CD1c-positive myeloid dendritic cell (primary cell): ENCODE measurements at regions not wholly inside any gene's neighbourhood (a gene's known extent, or its start where the extent isn't known, plus 50 kb on each side); places are given as distances from the start of the nearest gene placed in this dataset.
A peak's percentile ranks its signal among the peaks of the same experiment; 100 is the strongest.
"Not testable (repeated sequence)": the region's sequence is repeated elsewhere in the genome, so short reads cannot be mapped to it uniquely, and the experiment has no call there.

Experiments
- DNase-seq: peaks from one replicate; pipeline ENCODE4 v3.0.0-alpha.2; 2016; ENCODE audit errors: extremely low spot score

- no peak for DNase-seq
These were observed 480.9 kb upstream of the FANCL start for GRCh38 chr2:58721912-58722591.

DNA sequence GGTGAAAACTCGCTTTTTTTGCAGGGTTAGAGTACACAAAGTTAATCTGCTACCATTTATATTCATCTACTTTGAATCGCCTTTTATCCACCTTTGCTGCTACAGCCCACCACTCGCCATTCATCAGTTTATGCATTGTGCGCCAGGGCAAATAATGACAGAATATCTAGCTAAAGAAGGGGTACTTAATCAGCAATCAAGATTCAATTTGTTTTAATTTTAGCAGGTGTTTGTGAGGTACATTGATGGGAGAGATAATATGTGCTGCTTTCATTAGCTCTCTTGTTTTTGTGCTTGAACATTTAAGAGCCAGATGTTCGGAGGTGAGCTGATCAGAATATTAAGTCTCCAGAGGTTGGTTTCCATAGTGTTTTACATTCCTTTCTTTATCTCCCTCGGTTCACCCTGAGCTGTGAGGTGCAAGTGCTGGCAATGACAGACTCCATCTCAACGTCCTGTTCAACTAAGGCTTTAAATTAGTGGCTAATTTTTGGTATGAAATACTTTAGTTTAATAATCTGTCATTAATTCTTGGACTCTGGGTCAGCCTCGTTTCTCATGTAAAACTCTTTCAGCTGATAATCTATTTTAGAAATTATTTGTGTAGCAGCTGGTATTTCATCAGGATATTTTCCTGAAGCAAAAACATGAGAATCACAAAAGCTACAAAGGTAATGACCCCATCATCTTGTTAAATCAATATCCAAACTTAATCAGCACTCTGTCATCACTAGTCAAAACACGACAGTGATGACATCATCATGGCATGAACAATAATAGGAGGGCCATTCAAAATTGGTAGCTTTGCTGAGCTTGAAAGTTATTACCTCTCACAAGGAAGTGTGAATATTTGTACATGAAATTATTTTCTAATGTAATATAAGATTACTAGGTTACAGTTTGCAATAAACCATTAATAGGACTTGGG, 479.9 kb upstream of the FANCL start:
- DNase-seq = no peak

- no peak for DNase-seq
These were observed 479.1 kb upstream of the FANCL start for GRCh38 chr2:58720033-58720769.

- no peak for DNase-seq
These were observed 474.2 kb upstream of the FANCL start for GRCh38 chr2:58715344-58715743.

DNA sequence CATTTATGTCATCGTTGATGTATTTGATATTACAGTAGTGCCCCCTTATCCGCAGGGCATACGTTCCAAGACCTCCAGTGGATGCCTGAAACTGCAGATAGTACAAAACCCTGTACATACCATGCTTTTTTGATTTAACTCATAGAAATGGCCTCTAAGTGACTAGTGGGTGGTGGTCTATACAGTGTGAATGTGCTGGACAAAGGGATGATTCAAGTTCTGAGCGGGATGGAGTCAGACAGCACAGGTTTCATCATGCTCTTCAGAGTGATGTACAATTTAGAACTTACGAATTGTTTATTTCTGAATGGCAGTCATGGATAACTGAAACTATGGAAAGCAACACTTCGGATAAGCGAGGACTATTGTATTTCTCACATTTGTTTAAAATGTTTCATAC, 473.1 kb upstream of the FANCL start:
- DNase-seq = no peak

GRCh38 chr2:58710795-58711279, 469.7 kb upstream of the FANCL start:
- DNase-seq = no peak

- no peak for DNase-seq
These were observed 468.7 kb upstream of the FANCL start for GRCh38 chr2:58709687-58710354.

GRCh38 chr2:58709274-58709673, 468.1 kb upstream of the FANCL start:
- DNase-seq = peak; percentile 20

GRCh38 chr2:58708565-58708964, 467.4 kb upstream of the FANCL start:
- no peak for DNase-seq

DNA sequence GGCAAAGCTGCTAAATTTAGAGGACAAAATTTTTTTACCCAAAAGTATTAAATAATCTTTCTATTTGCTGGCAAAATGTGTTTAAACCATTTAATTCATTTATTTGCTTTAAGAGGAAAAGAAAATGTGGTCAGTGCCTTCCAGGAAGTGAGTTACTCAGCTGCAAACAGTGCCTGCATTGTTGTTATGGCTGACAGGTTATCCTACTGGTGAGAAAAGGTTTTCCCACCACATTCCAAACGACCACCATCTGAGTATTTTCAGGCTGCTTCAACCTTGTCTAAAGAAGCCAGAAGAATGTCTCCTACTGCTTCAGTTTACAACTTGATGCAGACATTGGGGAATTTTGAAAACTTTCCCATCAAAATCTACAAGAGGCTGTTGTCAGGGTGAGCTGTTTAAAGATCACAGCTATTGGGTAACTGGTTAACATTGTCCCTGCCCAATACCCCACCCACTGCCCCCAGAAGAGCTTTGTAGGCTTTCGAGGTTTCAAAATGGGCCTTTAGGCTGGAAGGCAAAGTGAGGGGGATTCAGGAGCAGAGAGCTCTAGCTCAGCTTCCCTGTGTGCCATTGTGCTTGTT, 461.3 kb upstream of the FANCL start:
- DNase-seq = no peak

- peak; percentile 71 for DNase-seq
These were observed 460.7 kb upstream of the FANCL start for GRCh38 chr2:58701688-58702301.

DNA sequence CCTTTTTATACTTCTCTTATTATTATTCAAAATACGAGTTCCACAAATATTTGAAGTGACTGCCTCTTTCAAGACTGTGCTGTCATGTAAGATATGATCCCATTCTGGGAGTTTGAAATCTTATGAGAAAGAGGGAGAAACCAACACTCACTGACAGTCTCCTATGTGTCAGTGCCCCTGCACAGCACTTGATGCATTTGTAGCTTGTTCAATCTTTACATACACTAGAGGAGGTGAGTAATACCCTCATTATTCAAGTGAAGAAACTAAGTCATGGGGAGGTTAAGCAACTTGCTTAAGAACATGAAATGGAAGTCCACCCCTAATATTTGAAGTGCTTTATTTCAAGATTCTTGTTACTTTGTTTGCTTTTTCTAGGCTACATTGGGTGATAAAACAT, 459.5 kb upstream of the FANCL start:
- DNase-seq = peak; percentile 13

DNA sequence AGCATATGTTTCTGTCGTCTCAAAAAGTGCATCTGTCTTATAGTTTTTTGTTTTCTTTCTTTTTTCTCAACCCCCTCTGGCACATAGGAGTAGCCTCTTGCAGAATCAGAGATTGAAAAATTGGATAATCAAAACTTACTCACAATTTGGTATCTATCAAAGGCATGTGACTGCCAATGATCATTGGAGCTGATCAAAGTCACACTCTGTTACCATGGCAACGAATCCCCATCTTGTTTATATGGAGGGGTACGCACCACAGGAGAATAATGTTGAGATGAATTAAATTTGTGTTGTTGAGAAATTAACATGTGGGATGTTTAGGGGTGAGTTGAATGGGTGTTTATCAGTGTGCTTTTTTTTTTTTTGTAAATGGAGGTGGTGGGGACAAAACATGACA, 458.3 kb upstream of the FANCL start:
- no peak for DNase-seq

GRCh38 chr2:58698620-58699019, 457.5 kb upstream of the FANCL start:
- peak; percentile 91 for DNase-seq

GRCh38 chr2:58694114-58694513, 453.0 kb upstream of the FANCL start:
- DNase-seq = not testable (repeated sequence)

- peak; percentile 42 for DNase-seq
These were observed 449.9 kb upstream of the FANCL start for GRCh38 chr2:58691041-58691440.

DNA sequence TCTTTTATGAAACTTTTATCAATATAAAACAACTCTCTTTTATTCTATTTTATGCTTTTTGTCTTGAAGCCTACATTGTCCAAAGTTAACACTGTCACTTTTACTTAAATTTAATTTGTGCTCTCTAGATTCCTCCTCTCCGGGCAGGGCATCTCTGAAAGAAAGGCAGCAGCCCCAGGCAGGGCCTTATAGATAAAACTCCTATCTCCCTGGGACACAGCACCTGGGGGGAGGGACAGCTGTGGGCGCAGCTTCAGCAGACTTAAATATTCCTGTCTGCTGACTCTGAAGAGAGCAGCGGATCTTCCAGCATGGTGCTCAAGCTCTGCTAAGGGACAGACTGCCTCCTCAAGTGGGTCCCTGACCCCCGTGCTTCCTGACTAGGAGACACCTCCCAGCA, 447.7 kb upstream of the FANCL start:
- DNase-seq = no peak

DNA sequence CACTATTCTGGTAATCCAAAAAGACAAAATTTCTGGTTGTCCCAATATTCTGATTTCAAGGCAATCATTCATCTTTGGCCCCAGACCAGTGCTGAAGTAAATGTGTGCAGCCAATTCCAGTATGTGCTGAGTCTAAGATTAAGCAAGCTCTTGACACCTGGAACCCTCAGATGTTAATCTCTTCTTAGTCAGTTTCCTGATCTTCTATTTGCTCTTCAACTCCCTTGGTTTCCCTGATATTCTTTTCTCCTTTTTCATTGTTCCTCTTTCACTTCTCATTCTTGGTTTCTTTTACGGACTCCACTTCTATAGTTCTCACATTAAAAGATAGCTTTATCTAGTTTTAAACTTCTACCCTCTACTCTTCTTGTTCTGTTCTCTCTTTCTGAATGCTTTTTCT, 445.7 kb upstream of the FANCL start:
- DNase-seq = peak; percentile 25

- DNase-seq = no peak
These were observed 439.7 kb upstream of the FANCL start for GRCh38 chr2:58680755-58681310.

- no peak for DNase-seq
These were observed 436.6 kb upstream of the FANCL start for GRCh38 chr2:58677748-58678147.

GRCh38 chr2:58671675-58672074, 430.6 kb upstream of the FANCL start:
- no peak for DNase-seq
